Loucy (cell line): ENCODE measurements at regions not wholly inside any gene's neighbourhood (a gene's known extent, or its start where the extent isn't known, plus 50 kb on each side); places are given as distances from the start of the nearest gene placed in this dataset.

Experiments
- H2AFZ ChIP-seq: fragments of 200-600 bp; sonication (generic); 2 replicates; pipeline ENCODE4 v1.6.0; 2016; ENCODE audit warnings: antibody characterized with exemption, mild to moderate bottlenecking, low read length, moderate library complexity
- H3F3A ChIP-seq: fragments of 200-600 bp; 2 replicates; pipeline ENCODE4 v1.6.0; 2016; ENCODE audit warnings: antibody characterized with exemption, low read depth, mild to moderate bottlenecking
- H3K27me3 ChIP-seq: fragments of 200-600 bp; sonication (generic); 2 replicates; pipeline ENCODE4 v1.6.1; 2014; ENCODE audit warnings: low read length, mild to moderate bottlenecking; ENCODE audit not compliant: insufficient read depth, poor library complexity, severe bottlenecking
- H3K36me3 ChIP-seq: fragments of 200-600 bp; sonication (generic); 2 replicates; pipeline ENCODE4 v1.6.1; 2016; ENCODE audit warnings: low read length; ENCODE audit not compliant: insufficient read depth
- H3K4me1 ChIP-seq: fragments of 200-600 bp; sonication (generic); 2 replicates; pipeline ENCODE4 v1.5.1; 2014; ENCODE audit warnings: low read length, mild to moderate bottlenecking; ENCODE audit not compliant: insufficient read depth, poor library complexity, severe bottlenecking
- H3K4me2 ChIP-seq: fragments of 200-600 bp; sonication (generic); 2 replicates; pipeline ENCODE4 v1.6.0; 2014; ENCODE audit warnings: antibody characterized with exemption, low read length, low read depth, mild to moderate bottlenecking; ENCODE audit not compliant: poor library complexity, severe bottlenecking
- H3K4me3 ChIP-seq: fragments of 200-600 bp; sonication (generic); 2 replicates; pipeline ENCODE4 v1.5.1; 2014; ENCODE audit warnings: low read length, mild to moderate bottlenecking, mixed read lengths; ENCODE audit not compliant: poor library complexity, severe bottlenecking
- H3K79me2 ChIP-seq: fragments of 200-600 bp; sonication (generic); 2 replicates; pipeline ENCODE4 v1.6.1; 2014; ENCODE audit warnings: low read length; ENCODE audit not compliant: insufficient read depth
- H3K9ac ChIP-seq: fragments of 200-600 bp; sonication (generic); 2 replicates; pipeline ENCODE4 v1.6.0; 2014; ENCODE audit warnings: mild to moderate bottlenecking, low read depth, low read length, moderate library complexity; ENCODE audit not compliant: poor library complexity, severe bottlenecking
- H3K9me2 ChIP-seq: fragments of 200-600 bp; sonication (generic); replicated peaks from 2 replicates; pipeline ENCODE4 v1.6.1; 2016; ENCODE audit warnings: low read depth, low read length, mixed read lengths
- H3K9me3 ChIP-seq: fragments of 200-600 bp; sonication (generic); 2 replicates; pipeline ENCODE4 v1.6.1; 2014; ENCODE audit warnings: mild to moderate bottlenecking, antibody characterized with exemption, low read length, low read depth; ENCODE audit not compliant: insufficient read depth
- H4K20me1 ChIP-seq: fragments of 200-600 bp; sonication (generic); 2 replicates; pipeline ENCODE4 v1.6.0; 2014; ENCODE audit warnings: antibody characterized with exemption, low read length, mild to moderate bottlenecking; ENCODE audit not compliant: insufficient read depth, poor library complexity, severe bottlenecking
- EZH2phosphoT487 ChIP-seq: fragments of 200-600 bp; IDR thresholded peaks from 2 replicates; pipeline ENCODE4 v1.6.1; 2018; ENCODE audit warnings: antibody characterized with exemption, mild to moderate bottlenecking, moderate library complexity, borderline replicate concordance
- TF ChIP-seq, protein P1 (sequence below): fragments of 200-600 bp; sonication (generic); conservative IDR thresholded peaks from 2 replicates; pipeline ENCODE4 v1.5.1; 2014; ENCODE audit warnings: mild to moderate bottlenecking, antibody characterized with exemption, low read length

DNA sequence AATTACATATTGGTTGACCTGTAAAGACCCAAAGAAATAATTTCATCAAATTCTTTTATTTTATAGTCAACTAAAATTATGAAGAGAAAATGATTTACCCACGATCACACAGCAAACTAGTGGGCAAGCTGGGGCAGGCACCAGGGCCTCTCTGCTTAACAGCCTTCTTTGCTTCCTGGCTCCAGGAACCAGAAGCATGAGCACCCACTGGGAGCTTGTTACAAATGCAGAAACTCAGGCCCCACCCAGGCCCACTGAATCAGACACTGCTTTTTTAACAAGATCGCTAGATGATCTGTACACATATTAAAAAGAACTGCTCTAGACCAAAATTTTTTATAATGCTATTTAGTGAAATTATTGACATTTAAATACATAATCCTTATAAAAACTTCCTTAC is 95.0 kb downstream of the GEMIN8 start:
- no peak for TF ChIP-seq EZH2phosphoT487
- TF ChIP-seq, protein P1, sequence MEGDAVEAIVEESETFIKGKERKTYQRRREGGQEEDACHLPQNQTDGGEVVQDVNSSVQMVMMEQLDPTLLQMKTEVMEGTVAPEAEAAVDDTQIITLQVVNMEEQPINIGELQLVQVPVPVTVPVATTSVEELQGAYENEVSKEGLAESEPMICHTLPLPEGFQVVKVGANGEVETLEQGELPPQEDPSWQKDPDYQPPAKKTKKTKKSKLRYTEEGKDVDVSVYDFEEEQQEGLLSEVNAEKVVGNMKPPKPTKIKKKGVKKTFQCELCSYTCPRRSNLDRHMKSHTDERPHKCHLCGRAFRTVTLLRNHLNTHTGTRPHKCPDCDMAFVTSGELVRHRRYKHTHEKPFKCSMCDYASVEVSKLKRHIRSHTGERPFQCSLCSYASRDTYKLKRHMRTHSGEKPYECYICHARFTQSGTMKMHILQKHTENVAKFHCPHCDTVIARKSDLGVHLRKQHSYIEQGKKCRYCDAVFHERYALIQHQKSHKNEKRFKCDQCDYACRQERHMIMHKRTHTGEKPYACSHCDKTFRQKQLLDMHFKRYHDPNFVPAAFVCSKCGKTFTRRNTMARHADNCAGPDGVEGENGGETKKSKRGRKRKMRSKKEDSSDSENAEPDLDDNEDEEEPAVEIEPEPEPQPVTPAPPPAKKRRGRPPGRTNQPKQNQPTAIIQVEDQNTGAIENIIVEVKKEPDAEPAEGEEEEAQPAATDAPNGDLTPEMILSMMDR: no peak
- Histone ChIP-seq H3K79me2 (no peaks in the 10 kb centered on the region), H3K9me3 (no peaks in the 10 kb centered on the region), H2AFZ (no peak overlapping the region), H3K27me3 (no peaks in the 10 kb centered on the region), H3K36me3 (no peaks in the 10 kb centered on the region), H4K20me1 (no peaks in the 10 kb centered on the region), H3K9ac (no peak overlapping the region), H3K4me1 (no peaks in the 10 kb centered on the region), H3F3A (no peaks in the 10 kb centered on the region), H3K9me2 (no peaks in the 10 kb centered on the region), H3K4me3 (no peak overlapping the region), H3K4me2 (no peak overlapping the region)

- Histone ChIP-seq H3K79me2 (no peaks in the 10 kb centered on the region), H3K4me2 (no peak overlapping the region), H4K20me1 (no peaks in the 10 kb centered on the region), H3K36me3 (no peaks in the 10 kb centered on the region), H2AFZ (no peak overlapping the region), H3K9me3 (no peaks in the 10 kb centered on the region), H3K9me2 (no peaks in the 10 kb centered on the region), H3K27me3 (no peaks in the 10 kb centered on the region), H3K4me1 (no peaks in the 10 kb centered on the region), H3F3A (no peaks in the 10 kb centered on the region), H3K4me3 (no peak overlapping the region), H3K9ac (no peak overlapping the region)
- no peak for TF ChIP-seq EZH2phosphoT487
- TF ChIP-seq, protein P1: no peak
These were observed 95.8 kb downstream of the GEMIN8 start for GRCh38 chrX:13933851-13934250.

DNA sequence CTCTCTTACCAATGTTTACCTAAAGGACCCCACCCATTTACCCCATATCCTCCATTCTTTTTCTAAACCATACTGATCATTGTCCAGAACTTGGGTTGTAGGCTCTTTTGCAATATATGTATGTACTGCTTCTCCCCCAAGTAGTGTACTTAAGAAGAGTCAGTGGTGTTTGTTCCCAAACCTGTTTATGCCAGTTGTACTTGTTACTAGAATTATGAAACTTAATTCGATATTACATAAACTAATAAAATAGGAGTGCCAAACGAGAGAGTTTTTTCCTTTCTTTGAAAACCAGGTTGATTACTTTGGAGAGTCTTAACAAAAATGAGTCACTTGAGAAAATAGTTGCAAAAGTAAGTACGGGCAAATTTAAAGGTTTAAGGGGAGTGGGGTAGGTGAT is 96.3 kb downstream of the GEMIN8 start:
- no peak overlapping the region for H3K9ac ChIP-seq
- no peaks in the 10 kb centered on the region for H3K36me3 ChIP-seq
- no peaks in the 10 kb centered on the region for H3K9me2 ChIP-seq
- H2AFZ ChIP-seq: no peak overlapping the region
- H3K27me3 ChIP-seq: no peaks in the 10 kb centered on the region
- H3F3A ChIP-seq: no peaks in the 10 kb centered on the region
- no peak overlapping the region for H3K4me3 ChIP-seq
- no peaks in the 10 kb centered on the region for H3K9me3 ChIP-seq
- no peaks in the 10 kb centered on the region for H3K4me1 ChIP-seq
- H3K4me2 ChIP-seq: no peak overlapping the region
- H4K20me1 ChIP-seq: no peaks in the 10 kb centered on the region
- no peaks in the 10 kb centered on the region for H3K79me2 ChIP-seq
- no peak for TF ChIP-seq EZH2phosphoT487
- TF ChIP-seq, protein P1: no peak
